ENCODE measurements at regions not wholly inside any gene's neighbourhood (a gene's known extent, or its start where the extent isn't known, plus 50 kb on each side); places are given as distances from the start of the nearest gene placed in this dataset.

DNA sequence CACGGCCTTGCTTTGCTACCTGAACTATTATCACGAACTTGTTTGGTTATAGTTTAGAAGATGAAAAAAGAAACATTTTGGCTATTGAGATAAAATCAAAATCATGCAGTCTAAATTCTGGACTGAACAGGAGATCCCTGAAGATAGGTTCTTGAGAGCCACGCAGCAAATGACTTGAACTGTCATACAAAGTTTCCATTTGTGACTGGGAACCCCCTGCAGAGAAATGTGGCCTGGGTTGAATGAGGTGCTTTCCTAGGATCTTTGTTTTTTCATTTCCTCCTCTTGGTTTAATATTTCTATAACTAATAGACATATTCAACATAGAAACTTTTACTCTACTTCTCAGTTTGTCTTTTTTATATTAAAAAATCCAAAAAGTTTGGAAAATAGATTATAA, 184.7 kb upstream of the TRPM3 start:
- TF ChIP-seq, protein P1, sequence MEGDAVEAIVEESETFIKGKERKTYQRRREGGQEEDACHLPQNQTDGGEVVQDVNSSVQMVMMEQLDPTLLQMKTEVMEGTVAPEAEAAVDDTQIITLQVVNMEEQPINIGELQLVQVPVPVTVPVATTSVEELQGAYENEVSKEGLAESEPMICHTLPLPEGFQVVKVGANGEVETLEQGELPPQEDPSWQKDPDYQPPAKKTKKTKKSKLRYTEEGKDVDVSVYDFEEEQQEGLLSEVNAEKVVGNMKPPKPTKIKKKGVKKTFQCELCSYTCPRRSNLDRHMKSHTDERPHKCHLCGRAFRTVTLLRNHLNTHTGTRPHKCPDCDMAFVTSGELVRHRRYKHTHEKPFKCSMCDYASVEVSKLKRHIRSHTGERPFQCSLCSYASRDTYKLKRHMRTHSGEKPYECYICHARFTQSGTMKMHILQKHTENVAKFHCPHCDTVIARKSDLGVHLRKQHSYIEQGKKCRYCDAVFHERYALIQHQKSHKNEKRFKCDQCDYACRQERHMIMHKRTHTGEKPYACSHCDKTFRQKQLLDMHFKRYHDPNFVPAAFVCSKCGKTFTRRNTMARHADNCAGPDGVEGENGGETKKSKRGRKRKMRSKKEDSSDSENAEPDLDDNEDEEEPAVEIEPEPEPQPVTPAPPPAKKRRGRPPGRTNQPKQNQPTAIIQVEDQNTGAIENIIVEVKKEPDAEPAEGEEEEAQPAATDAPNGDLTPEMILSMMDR (IDR thresholded peaks at IDR 0.05; ENCODE audit: extremely low read depth in 1 of 2, insufficient read depth in 1 of 2, low read depth in 1 of 2, low read length in 2 of 2), result no peak
- TF ChIP-seq EZH2 (IDR thresholded peaks at IDR 0.05; ENCODE audit: borderline replicate concordance, low read depth, low read length, severe bottlenecking) (no peak), POLR2AphosphoS5 (IDR thresholded peaks at IDR 0.05; ENCODE audit: insufficient read depth, low read depth, low read length) (no peak), POLR2A (IDR thresholded peaks at IDR 0.05; ENCODE audit: low read depth, low read length) (no peak)
- TF ChIP-seq, protein P2, sequence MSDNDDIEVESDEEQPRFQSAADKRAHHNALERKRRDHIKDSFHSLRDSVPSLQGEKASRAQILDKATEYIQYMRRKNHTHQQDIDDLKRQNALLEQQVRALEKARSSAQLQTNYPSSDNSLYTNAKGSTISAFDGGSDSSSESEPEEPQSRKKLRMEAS (IDR thresholded peaks at IDR 0.05; ENCODE audit: insufficient read depth, insufficient read length), result no peak

Data from endothelial cell of umbilical vein (primary cell).